HEK293 (cell line): ENCODE measurements at regions not wholly inside any gene's neighbourhood (a gene's known extent, or its start where the extent isn't known, plus 50 kb on each side); places are given as distances from the start of the nearest gene placed in this dataset.

Source experiments
- CTCF ChIA-PET: fragments of 350-600 bp; formaldehyde crosslinking; extraction: SDS; loops from one replicate; lab custom pipeline; 2021; ENCODE audit warnings: antibody characterized with exemption; lab: Yijun Ruan, JAX
- POLR2A ChIA-PET: fragments of 300-600 bp; formaldehyde crosslinking; extraction: SDS; loops from one replicate; lab custom pipeline; 2020; ENCODE audit warnings: antibody characterized with exemption, inconsistent platforms; lab: Yijun Ruan, JAX
- H3K27ac ChIP-seq: fragments of 200-500 bp; sonication (Bioruptor generic); 2 replicates; pipeline ENCODE4 v1.5.1; 2014; ENCODE audit warnings: low read depth, low read length, control low read depth, inconsistent platforms; ENCODE audit errors: extremely low read depth
- H3K36me3 ChIP-seq, 2 experiments: fragments of 200-500 bp in 1 of 2; sonication (Bioruptor generic) in 1 of 2; 1 replicate in 1 of 2; 2 replicates in 1 of 2; pipeline ENCODE4 v1.5.1; 2014 to 2017; ENCODE audit warnings: inconsistent platforms in 2 of 2, low read length in 2 of 2; ENCODE audit not compliant: control insufficient read depth in 2 of 2, insufficient read depth in 1 of 2
- H3K4me1 ChIP-seq: fragments of 200-500 bp; sonication (Bioruptor generic); 2 replicates; pipeline ENCODE4 v1.5.1; 2014; ENCODE audit warnings: mild to moderate bottlenecking, low read length, inconsistent platforms; ENCODE audit not compliant: control insufficient read depth, insufficient read depth
- H3K4me3 ChIP-seq: 2 replicates; pipeline ENCODE4 v1.5.1; 2011; ENCODE audit warnings: low read depth, mild to moderate bottlenecking, control low read depth, low read length, moderate library complexity
- H3K9me3 ChIP-seq: fragments of 200-500 bp; sonication (Bioruptor generic); 2 replicates; pipeline ENCODE4 v1.5.1; 2014; ENCODE audit warnings: low read depth, low read length, inconsistent platforms; ENCODE audit not compliant: control insufficient read depth, insufficient read depth
- IKZF3 ChIP-seq: fragments of 450-650 bp; IDR thresholded peaks from 2 replicates; pipeline ENCODE4 v1.5.0; 2018; ENCODE audit warnings: missing biosample characterization, mild to moderate bottlenecking, missing genetic modification characterization, moderate library complexity
- KLF8 ChIP-seq: fragments of 450-650 bp; formaldehyde crosslinking; IDR thresholded peaks from 2 replicates; pipeline ENCODE4 v1.5.1; 2016; ENCODE audit warnings: missing biosample characterization, missing genetic modification characterization
- MEIS1 ChIP-seq: sonication (generic); formaldehyde crosslinking; IDR thresholded peaks from 2 replicates; pipeline ENCODE4 v1.8.1; 2022; ENCODE audit warnings: missing genetic modification reagents, mild to moderate bottlenecking, borderline replicate concordance
- ZBTB11 ChIP-seq: fragments of 450-650 bp; formaldehyde crosslinking; conservative IDR thresholded peaks from 2 replicates; pipeline ENCODE4 v1.5.1; 2016; ENCODE audit warnings: low read depth, missing biosample characterization, missing genetic modification characterization
- ZFP3 ChIP-seq: fragments of 450-650 bp; formaldehyde crosslinking; IDR thresholded peaks from 2 replicates; pipeline ENCODE4 v1.5.1; 2016; ENCODE audit warnings: low read depth, missing biosample characterization, missing genetic modification characterization
- ZNF148 ChIP-seq: fragments of 450-650 bp; formaldehyde crosslinking; IDR thresholded peaks from 2 replicates; pipeline ENCODE4 v1.5.0; 2017; ENCODE audit warnings: missing biosample characterization, missing genetic modification characterization, borderline replicate concordance
- ZNF169 ChIP-seq: fragments of 450-650 bp; formaldehyde crosslinking; IDR thresholded peaks from 2 replicates; pipeline ENCODE4 v1.5.1; 2016; ENCODE audit warnings: missing biosample characterization, missing genetic modification characterization
- ZNF202 ChIP-seq: fragments of 450-650 bp; formaldehyde crosslinking; IDR thresholded peaks from 2 replicates; pipeline ENCODE4 v1.5.1; 2016; ENCODE audit warnings: missing biosample characterization, missing genetic modification characterization, borderline replicate concordance
- ZNF223 ChIP-seq: fragments of 450-650 bp; formaldehyde crosslinking; IDR thresholded peaks from 2 replicates; pipeline ENCODE4 v1.5.1; 2016; ENCODE audit warnings: missing biosample characterization, missing genetic modification characterization
- ZNF248 ChIP-seq: fragments of 450-650 bp; formaldehyde crosslinking; IDR thresholded peaks from 2 replicates; pipeline ENCODE4 v1.5.1; 2017; ENCODE audit warnings: missing biosample characterization, missing genetic modification characterization
- ZNF274 ChIP-seq, 2 experiments: fragments of 200-500 bp in 1 of 2; fragments of 450-650 bp in 1 of 2; sonication (Bioruptor generic) in 1 of 2; formaldehyde crosslinking in 1 of 2; IDR thresholded peaks; 2 replicates each; pipeline versions ENCODE4 v1.5.1 to v1.6.1; 2014 to 2016; ENCODE audit warnings: borderline replicate concordance in 1 of 2, inconsistent platforms in 1 of 2, low read length in 1 of 2, missing biosample characterization in 1 of 2, missing genetic modification characterization in 1 of 2
- ZNF366 ChIP-seq: fragments of 450-650 bp; formaldehyde crosslinking; conservative IDR thresholded peaks from 2 replicates; pipeline ENCODE4 v1.5.1; 2016; ENCODE audit warnings: missing biosample characterization, missing genetic modification characterization
- ZNF404 ChIP-seq: fragments of 450-650 bp; formaldehyde crosslinking; IDR thresholded peaks from 2 replicates; pipeline ENCODE4 v1.5.1; 2017; ENCODE audit warnings: missing biosample characterization, missing genetic modification characterization
- ZNF433 ChIP-seq: fragments of 450-650 bp; formaldehyde crosslinking; IDR thresholded peaks from 2 replicates; pipeline ENCODE4 v1.5.1; 2016; ENCODE audit warnings: missing biosample characterization, missing genetic modification characterization, low read depth
- ZNF558 ChIP-seq: fragments of 450-650 bp; formaldehyde crosslinking; IDR thresholded peaks from 2 replicates; pipeline ENCODE4 v1.5.1; 2016; ENCODE audit warnings: missing biosample characterization, missing genetic modification characterization
- ZNF792 ChIP-seq: fragments of 450-650 bp; formaldehyde crosslinking; IDR thresholded peaks from 2 replicates; pipeline ENCODE4 v1.5.1; 2016; ENCODE audit warnings: missing biosample characterization, missing genetic modification characterization
- ZSCAN4 ChIP-seq: fragments of 450-650 bp; formaldehyde crosslinking; IDR thresholded peaks from 2 replicates; pipeline ENCODE4 v1.5.1; 2017; ENCODE audit warnings: missing biosample characterization, missing genetic modification characterization
- TF ChIP-seq, protein P1 (sequence below): fragments of 450-650 bp; formaldehyde crosslinking; IDR thresholded peaks from 2 replicates; pipeline ENCODE4 v1.5.1; 2016; ENCODE audit warnings: missing biosample characterization, missing genetic modification characterization, borderline replicate concordance
- TF ChIP-seq, protein P2 (sequence below): fragments of 450-650 bp; IDR thresholded peaks from 2 replicates; pipeline ENCODE4 v1.5.1; 2018; ENCODE audit warnings: missing biosample characterization, missing genetic modification characterization
- TF ChIP-seq, protein P3 (sequence below): fragments of 450-650 bp; formaldehyde crosslinking; conservative IDR thresholded peaks from 2 replicates; pipeline ENCODE4 v1.5.1; 2016; ENCODE audit warnings: low read depth, missing biosample characterization, missing genetic modification characterization

GRCh38 chr1:172929006-172929405 is 121.7 kb downstream of the TNFSF18 start (continued):
- no peak for TF ChIP-seq ZSCAN4 (tag by site-specific recombination)
- no peak for TF ChIP-seq ZNF248 (tag by site-specific recombination)
- TF ChIP-seq ZNF223 (tag by site-specific recombination): no peak
- TF ChIP-seq ZNF404 (tag by site-specific recombination): no peak
- TF ChIP-seq IKZF3: no peak
- no peak for TF ChIP-seq ZNF558
- no peak for TF ChIP-seq ZNF433
- TF ChIP-seq ZNF202 (tag by site-specific recombination): no peak
- no peak for TF ChIP-seq ZNF169
- TF ChIP-seq, protein P1, sequence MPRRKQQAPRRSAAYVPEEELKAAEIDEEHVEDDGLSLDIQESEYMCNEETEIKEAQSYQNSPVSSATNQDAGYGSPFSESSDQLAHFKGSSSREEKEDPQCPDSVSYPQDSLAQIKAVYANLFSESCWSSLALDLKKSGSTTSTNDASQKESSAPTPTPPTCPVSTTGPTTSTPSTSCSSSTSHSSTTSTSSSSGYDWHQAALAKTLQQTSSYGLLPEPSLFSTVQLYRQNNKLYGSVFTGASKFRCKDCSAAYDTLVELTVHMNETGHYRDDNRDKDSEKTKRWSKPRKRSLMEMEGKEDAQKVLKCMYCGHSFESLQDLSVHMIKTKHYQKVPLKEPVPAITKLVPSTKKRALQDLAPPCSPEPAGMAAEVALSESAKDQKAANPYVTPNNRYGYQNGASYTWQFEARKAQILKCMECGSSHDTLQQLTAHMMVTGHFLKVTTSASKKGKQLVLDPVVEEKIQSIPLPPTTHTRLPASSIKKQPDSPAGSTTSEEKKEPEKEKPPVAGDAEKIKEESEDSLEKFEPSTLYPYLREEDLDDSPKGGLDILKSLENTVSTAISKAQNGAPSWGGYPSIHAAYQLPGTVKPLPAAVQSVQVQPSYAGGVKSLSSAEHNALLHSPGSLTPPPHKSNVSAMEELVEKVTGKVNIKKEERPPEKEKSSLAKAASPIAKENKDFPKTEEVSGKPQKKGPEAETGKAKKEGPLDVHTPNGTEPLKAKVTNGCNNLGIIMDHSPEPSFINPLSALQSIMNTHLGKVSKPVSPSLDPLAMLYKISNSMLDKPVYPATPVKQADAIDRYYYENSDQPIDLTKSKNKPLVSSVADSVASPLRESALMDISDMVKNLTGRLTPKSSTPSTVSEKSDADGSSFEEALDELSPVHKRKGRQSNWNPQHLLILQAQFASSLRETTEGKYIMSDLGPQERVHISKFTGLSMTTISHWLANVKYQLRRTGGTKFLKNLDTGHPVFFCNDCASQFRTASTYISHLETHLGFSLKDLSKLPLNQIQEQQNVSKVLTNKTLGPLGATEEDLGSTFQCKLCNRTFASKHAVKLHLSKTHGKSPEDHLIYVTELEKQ: no peak
- no peak for TF ChIP-seq ZFP3

- Histone ChIP-seq H3K27ac (no peak overlapping the region), H3K9me3 (no peaks in the 10 kb centered on the region), H3K4me3 (no peak overlapping the region), H3K36me3 (no peaks in the 10 kb centered on the region), H3K4me1 (no peaks in the 10 kb centered on the region)
- ChIA-PET POLR2A (no interaction called here), CTCF (interaction anchor here (0.7 kb wide), 1 partner anchor 168 kb away, joined by 4 read pairs; no protein-coding TSS in a partner anchor)
- no peak for TF ChIP-seq KLF8 (tag by site-specific recombination)
- TF ChIP-seq, protein P2, sequence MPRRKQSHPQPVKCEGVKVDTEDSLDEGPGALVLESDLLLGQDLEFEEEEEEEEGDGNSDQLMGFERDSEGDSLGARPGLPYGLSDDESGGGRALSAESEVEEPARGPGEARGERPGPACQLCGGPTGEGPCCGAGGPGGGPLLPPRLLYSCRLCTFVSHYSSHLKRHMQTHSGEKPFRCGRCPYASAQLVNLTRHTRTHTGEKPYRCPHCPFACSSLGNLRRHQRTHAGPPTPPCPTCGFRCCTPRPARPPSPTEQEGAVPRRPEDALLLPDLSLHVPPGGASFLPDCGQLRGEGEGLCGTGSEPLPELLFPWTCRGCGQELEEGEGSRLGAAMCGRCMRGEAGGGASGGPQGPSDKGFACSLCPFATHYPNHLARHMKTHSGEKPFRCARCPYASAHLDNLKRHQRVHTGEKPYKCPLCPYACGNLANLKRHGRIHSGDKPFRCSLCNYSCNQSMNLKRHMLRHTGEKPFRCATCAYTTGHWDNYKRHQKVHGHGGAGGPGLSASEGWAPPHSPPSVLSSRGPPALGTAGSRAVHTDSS (tag by site-specific recombination): no peak
- no peak for TF ChIP-seq ZBTB11 (tag by site-specific recombination)
- TF ChIP-seq MEIS1 (CRISPR knock-in tag): no peak
- no peak for TF ChIP-seq ZNF148
- no peak for TF ChIP-seq ZNF366 (tag by site-specific recombination)
- TF ChIP-seq ZNF792 (tag by site-specific recombination): no peak
- no peak for TF ChIP-seq ZNF274 (IDR thresholded peaks at IDR 0.05; ENCODE audit: low read length)
- no peak for TF ChIP-seq ZNF274 (tag by site-specific recombination; IDR thresholded peaks at IDR 0.05; ENCODE audit: borderline replicate concordance)
- TF ChIP-seq, protein P3, sequence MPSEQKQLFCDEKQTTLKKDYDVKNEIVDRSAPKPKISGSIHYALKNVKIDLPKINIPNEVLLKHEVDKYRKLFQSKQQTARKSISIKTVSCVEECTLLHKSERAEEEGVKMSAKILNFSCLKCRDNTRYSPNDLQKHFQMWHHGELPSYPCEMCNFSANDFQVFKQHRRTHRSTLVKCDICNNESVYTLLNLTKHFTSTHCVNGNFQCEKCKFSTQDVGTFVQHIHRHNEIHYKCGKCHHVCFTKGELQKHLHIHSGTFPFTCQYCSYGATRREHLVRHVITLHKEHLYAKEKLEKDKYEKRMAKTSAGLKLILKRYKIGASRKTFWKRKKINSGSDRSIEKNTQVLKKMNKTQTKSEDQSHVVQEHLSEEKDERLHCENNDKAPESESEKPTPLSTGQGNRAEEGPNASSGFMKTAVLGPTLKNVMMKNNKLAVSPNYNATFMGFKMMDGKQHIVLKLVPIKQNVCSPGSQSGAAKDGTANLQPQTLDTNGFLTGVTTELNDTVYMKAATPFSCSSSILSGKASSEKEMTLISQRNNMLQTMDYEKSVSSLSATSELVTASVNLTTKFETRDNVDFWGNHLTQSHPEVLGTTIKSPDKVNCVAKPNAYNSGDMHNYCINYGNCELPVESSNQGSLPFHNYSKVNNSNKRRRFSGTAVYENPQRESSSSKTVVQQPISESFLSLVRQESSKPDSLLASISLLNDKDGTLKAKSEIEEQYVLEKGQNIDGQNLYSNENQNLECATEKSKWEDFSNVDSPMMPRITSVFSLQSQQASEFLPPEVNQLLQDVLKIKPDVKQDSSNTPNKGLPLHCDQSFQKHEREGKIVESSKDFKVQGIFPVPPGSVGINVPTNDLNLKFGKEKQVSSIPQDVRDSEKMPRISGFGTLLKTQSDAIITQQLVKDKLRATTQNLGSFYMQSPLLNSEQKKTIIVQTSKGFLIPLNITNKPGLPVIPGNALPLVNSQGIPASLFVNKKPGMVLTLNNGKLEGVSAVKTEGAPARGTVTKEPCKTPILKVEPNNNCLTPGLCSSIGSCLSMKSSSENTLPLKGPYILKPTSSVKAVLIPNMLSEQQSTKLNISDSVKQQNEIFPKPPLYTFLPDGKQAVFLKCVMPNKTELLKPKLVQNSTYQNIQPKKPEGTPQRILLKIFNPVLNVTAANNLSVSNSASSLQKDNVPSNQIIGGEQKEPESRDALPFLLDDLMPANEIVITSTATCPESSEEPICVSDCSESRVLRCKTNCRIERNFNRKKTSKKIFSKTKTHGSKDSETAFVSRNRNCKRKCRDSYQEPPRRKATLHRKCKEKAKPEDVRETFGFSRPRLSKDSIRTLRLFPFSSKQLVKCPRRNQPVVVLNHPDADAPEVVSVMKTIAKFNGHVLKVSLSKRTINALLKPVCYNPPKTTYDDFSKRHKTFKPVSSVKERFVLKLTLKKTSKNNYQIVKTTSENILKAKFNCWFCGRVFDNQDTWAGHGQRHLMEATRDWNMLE (tag by site-specific recombination): no peak
Observed at GRCh38 chr1:172930142-172930541, 120.6 kb downstream of the TNFSF18 start.
